Activated naive CD8-positive, alpha-beta T cell treated with anti-CD3 and anti-CD28 coated beads, Interleukin-2, amount 50 U/mL, for 16 hours (primary cell): ENCODE measurements at regions not wholly inside any gene's neighbourhood (a gene's known extent, or its start where the extent isn't known, plus 50 kb on each side); places are given as distances from the start of the nearest gene placed in this dataset.
"Not testable (repeated sequence)": the region's sequence is repeated elsewhere in the genome, so short reads cannot be mapped to it uniquely, and the experiment has no call there.

Experiments
- DNase-seq: peaks from one replicate; pipeline ENCODE4 v3.0.0-alpha.2; 2020; ENCODE audit warnings: low read depth, low spot score

DNA sequence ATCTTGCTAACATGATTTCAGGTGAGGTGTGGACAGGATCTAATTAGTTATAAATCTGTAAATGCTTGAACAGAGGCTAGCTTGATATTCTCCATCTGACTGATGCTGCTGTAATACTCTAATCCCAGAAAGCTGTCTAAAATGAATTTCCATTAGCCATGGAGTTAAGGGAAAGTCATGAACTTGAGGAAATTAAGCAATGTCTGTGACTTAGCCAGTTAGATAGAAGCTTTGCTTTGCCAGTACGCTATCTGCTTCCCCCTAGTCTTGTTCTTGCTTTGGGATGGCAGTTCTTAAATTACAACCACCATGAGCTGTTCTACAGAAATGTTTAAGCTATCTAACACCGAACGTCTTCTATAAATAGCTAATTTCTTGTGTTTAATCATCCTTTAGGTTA is 195.7 kb downstream of the PRL start:
- DNase-seq, result no peak

- no peak for DNase-seq
Observed at GRCh38 chr6:22102671-22103070, 194.2 kb downstream of the PRL start.

GRCh38 chr6:22106451-22106850 is 190.4 kb downstream of the PRL start:
- no peak for DNase-seq

DNA sequence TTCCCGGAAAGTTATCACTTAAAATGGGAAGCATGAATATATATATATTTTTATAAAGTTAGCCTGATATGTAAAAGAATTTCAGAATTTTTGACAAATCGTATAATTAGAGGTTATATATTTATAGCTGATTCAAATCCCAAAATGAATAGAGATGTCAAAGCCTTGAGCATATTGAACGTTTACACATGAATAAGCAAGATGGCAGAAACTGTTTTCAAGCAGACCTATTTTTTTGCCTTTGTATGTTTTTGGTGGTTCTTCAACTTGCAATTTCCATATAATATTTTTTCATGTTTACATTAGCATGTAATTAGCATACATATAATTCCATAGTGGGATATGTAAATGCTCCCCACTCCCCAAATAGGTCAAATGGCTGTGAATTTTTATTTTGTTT is 189.9 kb downstream of the PRL start:
- DNase-seq, result no peak

DNA sequence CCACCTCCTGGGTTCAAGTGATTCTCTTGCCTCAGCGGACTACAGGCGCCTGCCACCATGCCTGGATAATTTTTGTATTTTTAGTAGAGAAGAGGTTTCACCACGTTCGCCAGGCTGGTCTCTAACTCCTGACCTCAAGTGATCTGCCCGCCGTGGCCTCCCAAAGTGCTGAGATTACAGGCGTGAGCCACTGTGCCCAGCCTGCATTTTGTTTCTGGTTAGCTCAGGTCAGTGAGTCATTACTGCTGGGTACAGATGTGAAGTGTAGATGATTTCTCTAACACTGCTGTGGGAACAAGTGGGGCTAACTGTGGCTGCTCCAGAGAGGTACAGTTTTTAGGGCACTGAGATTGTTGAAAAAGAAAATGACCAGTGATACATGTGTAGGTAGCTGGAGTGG is 188.6 kb downstream of the PRL start:
- DNase-seq, result no peak

DNA sequence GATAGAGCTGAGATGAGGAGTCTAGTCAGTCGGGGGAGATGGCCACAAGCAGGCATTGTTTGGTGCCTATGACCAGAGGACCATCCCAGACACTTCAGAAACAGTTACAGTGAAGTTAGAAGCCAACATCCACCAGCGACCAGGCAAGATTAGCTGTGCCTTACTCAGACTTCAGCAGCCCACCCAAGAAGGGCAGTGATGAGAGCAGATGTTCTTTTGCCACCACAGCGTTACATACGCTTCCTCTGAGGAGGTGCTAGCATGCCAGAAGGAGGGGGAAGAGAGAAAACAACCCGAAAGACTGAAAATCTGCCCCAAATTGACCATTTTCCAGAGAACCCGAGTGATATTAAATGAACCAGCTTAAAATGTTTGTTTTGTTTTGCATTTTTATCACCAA is 186.8 kb downstream of the PRL start:
- no peak for DNase-seq

DNA sequence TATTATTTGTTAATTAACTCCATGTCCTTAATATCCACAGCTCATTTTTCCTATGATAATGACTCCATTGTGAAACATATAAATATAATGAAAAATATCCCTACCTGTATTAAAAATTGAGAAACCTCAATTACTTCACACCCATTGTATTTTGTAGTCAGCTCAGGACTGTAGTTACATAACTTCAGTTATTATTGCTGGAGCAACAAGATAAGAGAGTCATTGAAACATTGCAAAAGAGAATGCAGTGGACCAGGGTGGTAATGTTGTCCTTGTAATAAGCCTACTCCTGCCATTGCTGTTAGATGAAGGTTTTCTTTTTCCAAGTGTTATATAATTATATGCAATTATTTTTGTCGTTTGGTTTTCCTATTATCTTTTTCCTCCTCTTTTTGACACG is 184.4 kb downstream of the PRL start:
- no peak for DNase-seq

- no peak for DNase-seq
Observed at GRCh38 chr6:22113026-22113766, 183.6 kb downstream of the PRL start.

DNA sequence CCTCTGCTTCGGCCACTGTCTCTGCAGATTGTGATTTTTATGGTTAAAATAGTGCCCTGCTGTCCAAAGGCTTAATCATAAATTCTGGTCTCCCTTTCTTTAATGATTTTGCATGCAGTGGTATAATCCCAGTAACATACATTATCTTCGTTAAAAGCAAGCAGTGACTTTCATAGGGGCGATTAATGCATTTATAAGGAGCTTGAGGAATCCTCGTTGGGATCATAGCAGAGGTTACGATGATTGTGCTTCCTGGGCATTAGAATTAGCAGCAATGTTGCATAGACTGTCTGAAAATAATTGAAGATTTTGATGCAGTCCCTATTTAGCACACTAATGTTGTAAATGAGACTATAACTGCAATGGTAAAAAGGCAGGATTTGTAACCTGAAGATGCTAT is 181.3 kb downstream of the PRL start:
- DNase-seq, result no peak

DNA sequence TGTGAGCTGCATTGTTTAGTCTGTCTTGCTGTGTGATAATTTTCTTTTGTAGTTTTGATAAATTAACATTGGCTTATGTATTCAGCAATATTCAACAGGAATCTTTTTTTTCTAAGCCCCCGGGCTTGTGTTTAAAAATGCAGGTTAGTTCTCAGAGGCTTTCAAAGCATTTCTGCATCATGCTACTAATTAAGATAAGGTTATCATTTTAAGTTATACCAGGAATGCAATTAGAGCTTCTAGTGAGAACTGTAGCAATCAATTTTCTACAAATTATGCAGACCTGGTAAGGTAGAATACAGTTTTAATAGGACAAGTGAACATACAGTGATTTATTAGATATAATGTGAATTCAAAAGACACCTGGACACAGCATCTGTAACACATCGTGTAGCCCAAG is 179.2 kb downstream of the PRL start:
- no peak for DNase-seq

GRCh38 chr6:22119500-22119899 is 177.3 kb downstream of the PRL start:
- DNase-seq, result no peak

GRCh38 chr6:22124756-22125155 is 172.1 kb downstream of the PRL start:
- DNase-seq, result no peak

GRCh38 chr6:22126910-22127309 is 169.9 kb downstream of the PRL start:
- no peak for DNase-seq

GRCh38 chr6:22129751-22130150 is 167.1 kb downstream of the PRL start:
- no peak for DNase-seq

DNA sequence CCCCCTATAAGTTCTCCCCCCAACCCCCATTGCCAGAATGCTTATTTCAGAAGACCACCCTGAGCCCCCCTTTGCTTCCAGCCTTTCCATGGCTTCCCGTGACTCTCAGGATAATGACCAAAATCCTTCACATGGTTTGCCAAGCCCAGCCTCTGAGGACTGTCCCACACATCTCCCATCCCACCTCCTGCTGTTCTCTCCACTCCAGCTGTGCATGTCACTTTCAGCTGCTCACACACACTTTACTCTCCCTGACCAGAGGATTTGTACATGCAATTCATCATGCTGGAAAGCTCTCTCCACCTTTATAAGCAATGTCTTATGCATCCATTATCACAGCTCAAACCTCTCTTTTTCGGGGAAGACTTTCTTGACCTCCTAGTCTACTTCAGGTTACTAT is 164.2 kb downstream of the PRL start:
- DNase-seq, result no peak

DNA sequence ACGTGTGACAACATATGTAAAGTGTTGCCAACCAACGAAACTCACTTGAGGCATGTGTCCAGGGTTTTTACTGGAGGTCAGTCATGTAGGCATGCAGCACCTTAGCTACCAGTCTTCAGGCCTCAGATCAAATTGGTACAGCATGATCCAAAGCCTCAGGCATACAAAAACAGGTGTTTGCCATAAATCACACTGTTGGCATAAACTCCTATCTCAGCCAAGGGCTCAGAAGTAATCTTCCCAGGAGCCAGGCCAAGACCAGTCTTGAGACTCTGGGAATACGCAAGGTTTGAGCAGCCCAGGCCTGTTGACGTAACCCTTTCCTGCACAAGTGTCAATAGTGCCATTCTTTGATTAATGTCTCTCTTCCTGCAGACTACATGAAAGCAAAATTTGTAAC is 163.5 kb downstream of the PRL start:
- DNase-seq, result no peak

- no peak for DNase-seq
Observed at GRCh38 chr6:22134308-22134707, 162.5 kb downstream of the PRL start.

GRCh38 chr6:22135395-22135794 is 161.4 kb downstream of the PRL start:
- DNase-seq, result no peak

GRCh38 chr6:22140736-22141135 is 156.1 kb downstream of the PRL start:
- not testable (repeated sequence) for DNase-seq

GRCh38 chr6:22141241-22141745 is 155.5 kb downstream of the PRL start:
- DNase-seq, result no peak

- no peak for DNase-seq
Observed at GRCh38 chr6:22142856-22143255, 154.0 kb downstream of the PRL start.

DNA sequence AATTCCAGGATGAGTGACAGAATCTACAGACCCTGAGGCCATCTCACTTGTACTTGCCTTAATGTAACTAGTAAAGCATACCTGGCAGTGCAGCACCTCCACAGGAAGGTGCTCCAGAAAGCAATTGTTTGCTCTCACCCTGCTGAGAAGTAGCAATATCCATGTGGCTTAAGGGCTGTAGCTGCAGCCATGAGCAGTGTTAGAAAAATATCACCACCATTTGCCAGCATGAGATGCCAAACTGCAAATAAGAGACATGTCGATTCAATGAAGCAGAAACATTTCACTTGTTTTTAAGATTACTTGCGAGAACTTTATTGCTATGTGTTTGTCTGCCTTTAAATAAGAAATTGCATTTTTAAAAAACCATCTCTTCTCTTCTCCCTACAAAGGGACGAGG is 151.5 kb downstream of the PRL start:
- DNase-seq, result no peak

GRCh38 chr6:22145823-22146677 is 150.8 kb downstream of the PRL start:
- DNase-seq, result no peak
